Astrocyte (in vitro differentiated cells and primary cell): ENCODE measurements at regions not wholly inside any gene's neighbourhood (a gene's known extent, or its start where the extent isn't known, plus 50 kb on each side); places are given as distances from the start of the nearest gene placed in this dataset.

Experiments used
- EZH2 ChIP-seq: IDR thresholded peaks from 2 replicates; pipeline ENCODE4 v1.6.1; 2012; ENCODE audit warnings: mild to moderate bottlenecking, low read length, inconsistent platforms; ENCODE audit not compliant: insufficient read depth
- TF ChIP-seq, protein P1 (sequence below): IDR thresholded peaks from 2 replicates; pipeline ENCODE4 v1.5.1; 2011; ENCODE audit warnings: low read depth, mild to moderate bottlenecking, inconsistent platforms, low read length, moderate library complexity; ENCODE audit not compliant: insufficient read depth

DNA sequence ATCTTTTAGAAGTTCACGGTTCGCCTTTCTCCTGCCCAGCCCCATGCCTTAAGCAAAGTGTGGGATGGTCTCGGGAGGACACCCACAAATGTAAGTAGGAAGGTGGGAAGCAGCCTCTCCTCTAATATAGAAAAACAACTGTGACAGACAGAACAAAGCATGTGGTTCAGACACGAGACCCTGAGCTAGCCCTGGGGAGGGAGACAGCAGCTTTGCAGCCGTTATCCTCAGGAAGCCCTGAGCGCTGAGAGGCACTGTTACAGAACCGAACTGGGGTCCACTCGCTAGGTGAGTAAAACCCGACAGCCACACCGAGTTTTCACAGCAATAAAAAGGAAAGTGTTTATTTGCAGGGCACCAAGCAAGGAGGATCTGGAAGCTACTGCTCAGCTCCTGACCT is 210.6 kb downstream of the UQCRFS1 start:
- TF ChIP-seq, protein P1, sequence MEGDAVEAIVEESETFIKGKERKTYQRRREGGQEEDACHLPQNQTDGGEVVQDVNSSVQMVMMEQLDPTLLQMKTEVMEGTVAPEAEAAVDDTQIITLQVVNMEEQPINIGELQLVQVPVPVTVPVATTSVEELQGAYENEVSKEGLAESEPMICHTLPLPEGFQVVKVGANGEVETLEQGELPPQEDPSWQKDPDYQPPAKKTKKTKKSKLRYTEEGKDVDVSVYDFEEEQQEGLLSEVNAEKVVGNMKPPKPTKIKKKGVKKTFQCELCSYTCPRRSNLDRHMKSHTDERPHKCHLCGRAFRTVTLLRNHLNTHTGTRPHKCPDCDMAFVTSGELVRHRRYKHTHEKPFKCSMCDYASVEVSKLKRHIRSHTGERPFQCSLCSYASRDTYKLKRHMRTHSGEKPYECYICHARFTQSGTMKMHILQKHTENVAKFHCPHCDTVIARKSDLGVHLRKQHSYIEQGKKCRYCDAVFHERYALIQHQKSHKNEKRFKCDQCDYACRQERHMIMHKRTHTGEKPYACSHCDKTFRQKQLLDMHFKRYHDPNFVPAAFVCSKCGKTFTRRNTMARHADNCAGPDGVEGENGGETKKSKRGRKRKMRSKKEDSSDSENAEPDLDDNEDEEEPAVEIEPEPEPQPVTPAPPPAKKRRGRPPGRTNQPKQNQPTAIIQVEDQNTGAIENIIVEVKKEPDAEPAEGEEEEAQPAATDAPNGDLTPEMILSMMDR: no peak
- no peak for TF ChIP-seq EZH2
